ENCODE measurements at regions not wholly inside any gene's neighbourhood (a gene's known extent, or its start where the extent isn't known, plus 50 kb on each side); places are given as distances from the start of the nearest gene placed in this dataset.

DNA sequence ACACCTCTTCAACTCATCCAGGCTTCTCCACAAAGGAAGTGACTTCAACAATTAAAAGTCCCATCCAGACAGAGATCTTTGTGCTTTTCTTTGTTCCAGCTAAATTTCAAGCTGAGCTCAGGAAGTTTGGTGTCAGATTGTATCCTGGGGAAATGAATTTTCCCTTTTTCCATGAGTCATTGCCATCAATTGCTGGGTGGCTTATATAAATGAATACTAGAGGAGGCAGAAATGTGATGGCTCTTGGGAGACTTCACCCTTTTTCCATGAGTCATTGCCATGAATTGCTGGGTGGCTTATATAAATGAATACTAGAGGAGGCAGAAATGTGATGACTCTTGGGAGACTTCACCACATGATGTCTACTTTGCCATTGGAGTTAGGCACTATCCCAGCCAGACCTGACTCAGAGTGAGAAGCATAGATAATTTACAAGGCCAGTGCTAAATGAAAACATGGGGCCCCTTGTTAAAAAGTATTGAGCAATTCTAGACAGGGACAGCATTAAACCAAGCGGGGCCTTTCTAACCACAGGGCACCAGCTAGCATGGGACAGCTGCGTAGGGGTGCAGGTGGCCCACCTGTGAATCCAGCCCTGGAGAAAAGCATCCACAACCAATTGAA is 339.2 kb upstream of the PODXL start:
- no peak for TF ChIP-seq YY1 (IDR thresholded peaks at IDR 0.05; ENCODE audit: insufficient read depth, insufficient read length)
- no peak for TF ChIP-seq ZNF274 (IDR thresholded peaks at IDR 0.05; ENCODE audit: low read depth, low read length)

Measured in NT2/D1 (cell line).